HCT116 (cell line): ENCODE measurements at regions not wholly inside any gene's neighbourhood (a gene's known extent, or its start where the extent isn't known, plus 50 kb on each side); places are given as distances from the start of the nearest gene placed in this dataset.

ENCODE experiments used
- ATAC-seq: fragments of 200-7000 bp; cut with Tn5 transposase; 2 replicates; pipeline ENCODE4 v1.9.1; 2020; ENCODE audit warnings: mild to moderate bottlenecking, moderate library complexity
- BruUV-seq: library from RNA; stranded (reverse); fragments of 400-500 nt; replicated peaks from 2 replicates; lab custom pipeline; 2021; lab: Mats Ljungman, UMichigan
- CTCF ChIA-PET: fragments of 300-600 bp; sonication (Branson Sonifier 250); formaldehyde crosslinking; loops from one replicate; lab custom pipeline; 2021; ENCODE audit warnings: antibody characterized with exemption; lab: Charles Lee
- POLR2A ChIA-PET: fragments of 300-600, 350-600 bp; sonication (Branson Sonifier 250); formaldehyde crosslinking; loops from one replicate; lab custom pipeline; 2021; ENCODE audit warnings: antibody characterized with exemption; lab: Charles Lee
- RAD21 ChIA-PET, 2 experiments: fragments of 300-600 bp; sonication (Branson Sonifier 250); formaldehyde crosslinking; loops; one replicate each; lab custom pipeline; 2023; ENCODE audit warnings: low total read pairs in 2 of 2; ENCODE audit not compliant: uncharacterized antibody in 2 of 2, unreplicated experiment in 2 of 2, low non-redundant PET in 1 of 2; lab: Charles Lee
- DNase-seq: peaks from one replicate; pipeline ENCODE4 v3.0.0-alpha.2; 2010; ENCODE audit warnings: low read depth, low spot score
- H2AFZ ChIP-seq: fragments of 200-600 bp; shearing (Covaris generic), sonication (generic); 2 replicates; pipeline ENCODE4 v1.6.1; 2017; ENCODE audit warnings: low read depth, mixed run types, mixed read lengths, antibody characterized with exemption, low read length; ENCODE audit not compliant: poor library complexity, severe bottlenecking
- H3K27ac ChIP-seq: 2 replicates; pipeline ENCODE4 v1.5.1; 2012; ENCODE audit warnings: low read depth, low read length
- H3K27me3 ChIP-seq: fragments of 200-600 bp; sonication (generic); 2 replicates; pipeline ENCODE4 v1.6.1; 2016; ENCODE audit warnings: mixed run types, low read length, mixed read lengths; ENCODE audit not compliant: insufficient read depth
- H3K36me3 ChIP-seq, 2 experiments: fragments of 200-500 bp in 1 of 2; fragments of 200-600 bp in 1 of 2; sonication (Bioruptor generic) in 1 of 2; sonication (generic) in 1 of 2; 2 replicates each; pipeline versions ENCODE4 v1.5.1 to v1.6.1; 2014 to 2016; ENCODE audit warnings: low read length in 2 of 2, inconsistent platforms in 1 of 2, mixed read lengths in 1 of 2, mixed run types in 1 of 2; ENCODE audit not compliant: insufficient read depth in 2 of 2, control insufficient read depth in 1 of 2
- H3K4me1 ChIP-seq, 2 experiments: fragments of 200-600 bp in 1 of 2; sonication (generic) in 1 of 2; 2 replicates each; pipeline versions ENCODE4 v1.5.1 to v1.6.1; 2012 to 2017; ENCODE audit warnings: low read length in 2 of 2, inconsistent platforms in 1 of 2, mild to moderate bottlenecking in 1 of 2, mixed read lengths in 1 of 2, mixed run types in 1 of 2, moderate library complexity in 1 of 2; ENCODE audit not compliant: insufficient read depth in 2 of 2, control insufficient read depth in 1 of 2
- H3K4me2 ChIP-seq: fragments of 200-600 bp; sonication (generic); 2 replicates; pipeline ENCODE4 v1.6.1; 2017; ENCODE audit warnings: mixed run types, low read length, mixed read lengths
- H3K4me3 ChIP-seq, 2 experiments: fragments of 200-600 bp in 1 of 2; sonication (generic) in 1 of 2; replicated peaks in 1 of 2; 2 replicates each; pipeline ENCODE4 v1.5.1; 2011 to 2016; ENCODE audit warnings: low read length in 2 of 2, control low read depth in 1 of 2, low read depth in 1 of 2, mild to moderate bottlenecking in 1 of 2, mixed read lengths in 1 of 2, mixed run types in 1 of 2
- H3K79me2 ChIP-seq: fragments of 200-600 bp; sonication (generic); 2 replicates; pipeline ENCODE4 v1.6.1; 2017; ENCODE audit warnings: mild to moderate bottlenecking, mixed run types, low read length, moderate library complexity, mixed read lengths; ENCODE audit not compliant: insufficient read depth
- H3K9ac ChIP-seq: fragments of 200-600 bp; sonication (generic); 2 replicates; pipeline ENCODE4 v1.6.1; 2016; ENCODE audit warnings: low read length, mixed read lengths
- H3K9me2 ChIP-seq: fragments of 200-600 bp; sonication (generic), shearing (Covaris generic); 2 replicates; pipeline ENCODE4 v1.6.1; 2017; ENCODE audit warnings: mixed run types, mild to moderate bottlenecking, moderate library complexity; ENCODE audit not compliant: insufficient read depth
- H3K9me3 ChIP-seq, 2 experiments: fragments of 200-500 bp in 1 of 2; fragments of 200-600 bp in 1 of 2; sonication (Bioruptor generic) in 1 of 2; sonication (generic) in 1 of 2; 2 replicates each; pipeline ENCODE4 v1.6.1; 2014 to 2017; ENCODE audit warnings: low read length in 2 of 2, mixed read lengths in 2 of 2, inconsistent platforms in 1 of 2, low read depth in 1 of 2, mild to moderate bottlenecking in 1 of 2, mixed run types in 1 of 2, moderate library complexity in 1 of 2; ENCODE audit not compliant: control insufficient read depth in 1 of 2, insufficient read depth in 1 of 2
- H4K20me1 ChIP-seq: fragments of 200-600 bp; sonication (generic), shearing (Covaris generic); 2 replicates; pipeline ENCODE4 v1.6.1; 2017; ENCODE audit warnings: mixed run types, mild to moderate bottlenecking, moderate library complexity; ENCODE audit not compliant: insufficient read depth
- CEBPB ChIP-seq: IDR thresholded peaks from 2 replicates; pipeline ENCODE4 v1.6.1; 2012; ENCODE audit warnings: low read depth
- CTCF ChIP-seq, 3 experiments: fragments of 200-600 bp in 1 of 3; sonication (generic) in 1 of 3; IDR thresholded peaks in 2 of 3; conservative IDR thresholded peaks in 1 of 3; 2 replicates each; pipeline ENCODE4 v1.5.1; 2012 to 2017; ENCODE audit warnings: low read depth in 2 of 3, low read length in 2 of 3, antibody characterized with exemption in 1 of 3, borderline replicate concordance in 1 of 3, control low read depth in 1 of 3, mild to moderate bottlenecking in 1 of 3, mixed read lengths in 1 of 3, mixed run types in 1 of 3, moderate library complexity in 1 of 3; ENCODE audit not compliant: insufficient read depth in 1 of 3
- EGR1 ChIP-seq: IDR thresholded peaks from 2 replicates; pipeline ENCODE4 v1.6.1; 2012; ENCODE audit warnings: low read depth
- EZH2 ChIP-seq: fragments of 200-600 bp; sonication (generic); IDR thresholded peaks from 2 replicates; pipeline ENCODE4 v1.6.1; 2017; ENCODE audit warnings: antibody characterized with exemption, mixed run types
- JUND ChIP-seq: IDR thresholded peaks from 2 replicates; pipeline ENCODE4 v1.6.1; 2012
- MAX ChIP-seq: IDR thresholded peaks from 2 replicates; pipeline ENCODE4 v1.6.1; 2012
- POLR2A ChIP-seq: IDR thresholded peaks from 2 replicates; pipeline ENCODE4 v1.7.0; 2011; ENCODE audit warnings: borderline replicate concordance; ENCODE audit not compliant: insufficient read depth, insufficient read length; ENCODE audit errors: extremely low read depth
- POLR2AphosphoS5 ChIP-seq: IDR thresholded peaks from 2 replicates; pipeline ENCODE4 v1.6.1; 2011; ENCODE audit warnings: mild to moderate bottlenecking, low read depth, low read length, moderate library complexity
- RAD21 ChIP-seq: IDR thresholded peaks from 2 replicates; pipeline ENCODE4 v1.6.1; 2012; ENCODE audit warnings: low read depth, mild to moderate bottlenecking
- SIN3A ChIP-seq: IDR thresholded peaks from 2 replicates; pipeline ENCODE4 v1.6.1; 2012; ENCODE audit warnings: low read depth
- SP1 ChIP-seq: IDR thresholded peaks from 2 replicates; pipeline ENCODE4 v1.6.1; 2012; ENCODE audit warnings: low read depth
- SRF ChIP-seq: IDR thresholded peaks from 2 replicates; pipeline ENCODE4 v1.6.1; 2012; ENCODE audit warnings: low read depth
- TCF7L2 ChIP-seq: IDR thresholded peaks from 2 replicates; pipeline ENCODE4 v1.7.0; 2011; ENCODE audit warnings: borderline replicate concordance, inconsistent platforms; ENCODE audit not compliant: insufficient read depth, insufficient read length; ENCODE audit errors: extremely low read depth
- YY1 ChIP-seq: IDR thresholded peaks from 2 replicates; pipeline ENCODE4 v1.6.1; 2011; ENCODE audit warnings: low read length, low read depth, moderate library complexity, mild to moderate bottlenecking; ENCODE audit not compliant: insufficient replicate concordance; ENCODE audit errors: extremely low read depth
- intact Hi-C: fragments of 100-400 bp; cut with micrococcal nuclease; formaldehyde crosslinking; loops from 2 replicates; pipeline ENCODE4 v1.10.0; 2022
- TF ChIP-seq, protein P1 (sequence below): IDR thresholded peaks from 2 replicates; pipeline ENCODE4 v1.6.1; 2012
- TF ChIP-seq, protein P2 (sequence below): IDR thresholded peaks from 2 replicates; pipeline ENCODE4 v1.6.1; 2011; ENCODE audit warnings: mild to moderate bottlenecking, low read length, moderate library complexity; ENCODE audit not compliant: insufficient replicate concordance; ENCODE audit errors: extremely low read depth

GRCh38 chrX:3521396-3521795 lies 174.9 kb upstream of the MXRA5 start:
- Histone ChIP-seq H3K36me3 (no peaks in the 10 kb centered on the region), H3K4me1 (peaks cover 3 to 12% of the 10 kb centered on the region in 2 experiments; a peak in 2 of 4 replicates), H3K9me2 (no peaks in the 10 kb centered on the region), H3K4me2 (no peak overlapping the region), H3K79me2 (no peaks in the 10 kb centered on the region), H3K27ac (no peak overlapping the region), H3K27me3 (no peaks in the 10 kb centered on the region), H4K20me1 (no peaks in the 10 kb centered on the region), H3K9ac (no peak overlapping the region), H3K4me3 (no peak overlapping the region), H3K9me3 (no peaks in the 10 kb centered on the region), H2AFZ (no peak overlapping the region)
- BruUV-seq: no TSS peak
- CTCF ChIA-PET: no interaction called here
- intact Hi-C loops: no loop called here
- no peak for TF ChIP-seq SRF
- TF ChIP-seq SP1: no peak
- TF ChIP-seq RAD21: no peak
- TF ChIP-seq, protein P1, sequence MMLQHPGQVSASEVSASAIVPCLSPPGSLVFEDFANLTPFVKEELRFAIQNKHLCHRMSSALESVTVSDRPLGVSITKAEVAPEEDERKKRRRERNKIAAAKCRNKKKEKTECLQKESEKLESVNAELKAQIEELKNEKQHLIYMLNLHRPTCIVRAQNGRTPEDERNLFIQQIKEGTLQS: no peak
- TF ChIP-seq POLR2AphosphoS5: no peak
- no peak for TF ChIP-seq CTCF (IDR thresholded peaks at IDR 0.05 in 2 of 3, conservative IDR thresholded peaks at IDR 0.05 in 1 of 3; ENCODE audit: borderline replicate concordance in 1 of 3, insufficient read depth in 1 of 3, low read depth in 2 of 3, low read length in 2 of 3)
- no peak for TF ChIP-seq MAX
- no peak for TF ChIP-seq CEBPB
- no peak for TF ChIP-seq SIN3A
- TF ChIP-seq POLR2A: no peak
- TF ChIP-seq JUND: no peak
- no peak for TF ChIP-seq TCF7L2
- TF ChIP-seq, protein P2, sequence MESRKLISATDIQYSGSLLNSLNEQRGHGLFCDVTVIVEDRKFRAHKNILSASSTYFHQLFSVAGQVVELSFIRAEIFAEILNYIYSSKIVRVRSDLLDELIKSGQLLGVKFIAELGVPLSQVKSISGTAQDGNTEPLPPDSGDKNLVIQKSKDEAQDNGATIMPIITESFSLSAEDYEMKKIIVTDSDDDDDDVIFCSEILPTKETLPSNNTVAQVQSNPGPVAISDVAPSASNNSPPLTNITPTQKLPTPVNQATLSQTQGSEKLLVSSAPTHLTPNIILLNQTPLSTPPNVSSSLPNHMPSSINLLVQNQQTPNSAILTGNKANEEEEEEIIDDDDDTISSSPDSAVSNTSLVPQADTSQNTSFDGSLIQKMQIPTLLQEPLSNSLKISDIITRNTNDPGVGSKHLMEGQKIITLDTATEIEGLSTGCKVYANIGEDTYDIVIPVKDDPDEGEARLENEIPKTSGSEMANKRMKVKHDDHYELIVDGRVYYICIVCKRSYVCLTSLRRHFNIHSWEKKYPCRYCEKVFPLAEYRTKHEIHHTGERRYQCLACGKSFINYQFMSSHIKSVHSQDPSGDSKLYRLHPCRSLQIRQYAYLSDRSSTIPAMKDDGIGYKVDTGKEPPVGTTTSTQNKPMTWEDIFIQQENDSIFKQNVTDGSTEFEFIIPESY: no peak
- TF ChIP-seq YY1: no peak
- TF ChIP-seq EGR1: no peak
- no peak for TF ChIP-seq EZH2
- RAD21 ChIA-PET: no interaction called here
- POLR2A ChIA-PET: no interaction called here
- DNase-seq: no peak
- ATAC-seq: no peak
